SK-N-DZ (cell line): ENCODE measurements at regions not wholly inside any gene's neighbourhood (a gene's known extent, or its start where the extent isn't known, plus 50 kb on each side); places are given as distances from the start of the nearest gene placed in this dataset.
"Not testable (repeated sequence)": the region's sequence is repeated elsewhere in the genome, so short reads cannot be mapped to it uniquely, and the experiment has no call there.

Experiments
- DNase-seq: peaks from one replicate; pipeline ENCODE4 v3.0.0-alpha.2; 2015; ENCODE audit warnings: low spot score

GRCh38 chr5:102554082-102554481 is 55.3 kb upstream of the SLCO6A1 start:
- no peak for DNase-seq

- peak; percentile 35 for DNase-seq
Measured at GRCh38 chr5:102554728-102555127, 55.9 kb upstream of the SLCO6A1 start.

GRCh38 chr5:102561894-102562760 is 63.3 kb upstream of the SLCO6A1 start:
- peak; percentile 24 for DNase-seq

GRCh38 chr5:102570747-102571146 is 71.9 kb upstream of the SLCO6A1 start:
- DNase-seq = no peak

GRCh38 chr5:102578362-102578761 is 79.6 kb upstream of the SLCO6A1 start:
- no peak for DNase-seq

- DNase-seq = no peak
Measured at GRCh38 chr5:102579379-102579778, 80.6 kb upstream of the SLCO6A1 start.

GRCh38 chr5:102581011-102581410 is 82.2 kb upstream of the SLCO6A1 start:
- no peak for DNase-seq

- no peak for DNase-seq
Measured at GRCh38 chr5:102582696-102583095, 83.9 kb upstream of the SLCO6A1 start.

GRCh38 chr5:102583276-102584124 is 84.7 kb upstream of the SLCO6A1 start:
- peak; percentile 42 for DNase-seq

GRCh38 chr5:102589661-102590060 is 90.9 kb upstream of the SLCO6A1 start:
- DNase-seq = no peak

GRCh38 chr5:102590467-102590866 is 91.7 kb upstream of the SLCO6A1 start:
- DNase-seq = no peak

GRCh38 chr5:102591650-102592049 is 92.8 kb upstream of the SLCO6A1 start:
- DNase-seq = no peak

GRCh38 chr5:102592586-102592985 is 93.8 kb upstream of the SLCO6A1 start:
- not testable (repeated sequence) for DNase-seq

GRCh38 chr5:102594192-102594591 is 95.4 kb upstream of the SLCO6A1 start:
- DNase-seq = no peak

- DNase-seq = no peak
Measured at GRCh38 chr5:102595332-102595731, 96.5 kb upstream of the SLCO6A1 start.

GRCh38 chr5:102596113-102596512 is 97.3 kb upstream of the SLCO6A1 start:
- DNase-seq = no peak

GRCh38 chr5:102596951-102597350 is 98.2 kb upstream of the SLCO6A1 start:
- no peak for DNase-seq

- no peak for DNase-seq
Measured at GRCh38 chr5:102599289-102599688, 100.5 kb upstream of the SLCO6A1 start.

- DNase-seq = no peak
Measured at GRCh38 chr5:102600964-102601363, 102.2 kb upstream of the SLCO6A1 start.

- no peak for DNase-seq
Measured at GRCh38 chr5:102603670-102604069, 104.9 kb upstream of the SLCO6A1 start.

- no peak for DNase-seq
Measured at GRCh38 chr5:102608414-102608813, 109.6 kb upstream of the SLCO6A1 start.

- DNase-seq = no peak
Measured at GRCh38 chr5:102611312-102611711, 112.5 kb upstream of the SLCO6A1 start.

GRCh38 chr5:102613661-102614060 is 114.9 kb upstream of the SLCO6A1 start:
- peak; percentile 73 for DNase-seq
